Suprapubic skin (tissue), 4 donors: ENCODE measurements at regions not wholly inside any gene's neighbourhood (a gene's known extent, or its start where the extent isn't known, plus 50 kb on each side); places are given as distances from the start of the nearest gene placed in this dataset.

ENCODE experiments used
- POLR2A ChIP-seq, 2 donors: fragments of 450-650 bp; IDR thresholded peaks; one replicate each; pipeline ENCODE4 v1.6.1; 2017; ENCODE audit warnings: antibody characterized with exemption in 2 of 2, mild to moderate bottlenecking in 2 of 2, moderate library complexity in 2 of 2
- POLR2AphosphoS5 ChIP-seq, 3 donors: sonication (generic); formaldehyde crosslinking; IDR thresholded peaks; one replicate each; pipeline ENCODE4 v1.6.1; 2017; ENCODE audit warnings: antibody characterized with exemption in 3 of 3
- TF ChIP-seq, protein P1 (sequence below), 2 donors: fragments of 200-600 bp in 1 of 2; fragments of 450-650 bp in 1 of 2; sonication (generic) in 1 of 2; IDR thresholded peaks; one replicate each; pipeline ENCODE4 v1.5.1; 2016 to 2019; ENCODE audit warnings: antibody characterized with exemption in 2 of 2, mild to moderate bottlenecking in 1 of 2, moderate library complexity in 1 of 2

DNA sequence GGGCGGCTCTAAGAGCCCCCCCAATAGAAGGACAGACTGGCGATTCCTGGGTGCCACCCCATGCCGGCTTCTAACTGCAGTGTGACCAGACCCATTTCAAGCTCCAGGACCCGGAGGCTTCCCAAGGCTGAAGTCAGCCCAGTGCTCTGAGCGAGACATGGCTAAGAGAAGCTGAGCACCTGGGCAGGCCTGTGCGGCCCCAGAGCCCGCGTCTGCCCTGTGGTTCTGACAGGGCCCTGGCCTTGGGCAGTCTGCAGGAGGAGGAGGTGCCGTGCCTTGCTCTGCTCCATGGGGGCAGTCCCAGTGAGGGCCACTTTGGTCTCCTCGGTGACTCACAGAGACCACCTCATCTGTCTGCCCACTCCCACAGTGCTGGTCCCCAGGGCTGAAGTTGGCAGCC lies 1314.2 kb downstream of the BRD1 start:
- TF ChIP-seq, protein P1, sequence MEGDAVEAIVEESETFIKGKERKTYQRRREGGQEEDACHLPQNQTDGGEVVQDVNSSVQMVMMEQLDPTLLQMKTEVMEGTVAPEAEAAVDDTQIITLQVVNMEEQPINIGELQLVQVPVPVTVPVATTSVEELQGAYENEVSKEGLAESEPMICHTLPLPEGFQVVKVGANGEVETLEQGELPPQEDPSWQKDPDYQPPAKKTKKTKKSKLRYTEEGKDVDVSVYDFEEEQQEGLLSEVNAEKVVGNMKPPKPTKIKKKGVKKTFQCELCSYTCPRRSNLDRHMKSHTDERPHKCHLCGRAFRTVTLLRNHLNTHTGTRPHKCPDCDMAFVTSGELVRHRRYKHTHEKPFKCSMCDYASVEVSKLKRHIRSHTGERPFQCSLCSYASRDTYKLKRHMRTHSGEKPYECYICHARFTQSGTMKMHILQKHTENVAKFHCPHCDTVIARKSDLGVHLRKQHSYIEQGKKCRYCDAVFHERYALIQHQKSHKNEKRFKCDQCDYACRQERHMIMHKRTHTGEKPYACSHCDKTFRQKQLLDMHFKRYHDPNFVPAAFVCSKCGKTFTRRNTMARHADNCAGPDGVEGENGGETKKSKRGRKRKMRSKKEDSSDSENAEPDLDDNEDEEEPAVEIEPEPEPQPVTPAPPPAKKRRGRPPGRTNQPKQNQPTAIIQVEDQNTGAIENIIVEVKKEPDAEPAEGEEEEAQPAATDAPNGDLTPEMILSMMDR (IDR thresholded peaks at IDR 0.05) = no peak
- TF ChIP-seq POLR2AphosphoS5 (IDR thresholded peaks at IDR 0.05) = no peak
- TF ChIP-seq POLR2A (IDR thresholded peaks at IDR 0.05) = no peak
